Lower leg skin (tissue), 4 donors: ENCODE measurements at regions not wholly inside any gene's neighbourhood (a gene's known extent, or its start where the extent isn't known, plus 50 kb on each side); places are given as distances from the start of the nearest gene placed in this dataset.

Experiments
- DNase-seq, 2 donors: peaks; one replicate each; pipeline ENCODE4 v3.0.0-alpha.2; 2019; ENCODE audit warnings: low spot score in 2 of 2
- H3K4me3 ChIP-seq: fragments of 200-600 bp; sonication (generic); 2 replicates; pipeline ENCODE4 v1.5.1; 2017; ENCODE audit warnings: mild to moderate bottlenecking, low read depth; ENCODE audit not compliant: poor library complexity, severe bottlenecking
- POLR2A ChIP-seq, 2 donors: fragments of 450-650 bp; IDR thresholded peaks; one replicate each; pipeline ENCODE4 v1.6.1; 2016 to 2017; ENCODE audit warnings: antibody characterized with exemption in 2 of 2, mild to moderate bottlenecking in 1 of 2, moderate library complexity in 1 of 2
- WGBS, 2 donors: methylation state at CpG; one replicate each; pipeline ENCODE4 v1.1.5; 2018; 5-methylcytosine and 5-hydroxymethylcytosine counted together
- intact Hi-C: fragments of 100-400 bp; cut with DNase I; formaldehyde crosslinking; loops from one replicate; pipeline ENCODE4 v1.15.0; 2023; ENCODE audit warnings: low total_unique reads
- TF ChIP-seq, protein P1 (sequence below), 3 donors: fragments of 450-650 bp; IDR thresholded peaks; one replicate each; pipeline ENCODE4 v1.5.1; 2016; ENCODE audit warnings: antibody characterized with exemption in 3 of 3, mild to moderate bottlenecking in 3 of 3, moderate library complexity in 2 of 3

DNA sequence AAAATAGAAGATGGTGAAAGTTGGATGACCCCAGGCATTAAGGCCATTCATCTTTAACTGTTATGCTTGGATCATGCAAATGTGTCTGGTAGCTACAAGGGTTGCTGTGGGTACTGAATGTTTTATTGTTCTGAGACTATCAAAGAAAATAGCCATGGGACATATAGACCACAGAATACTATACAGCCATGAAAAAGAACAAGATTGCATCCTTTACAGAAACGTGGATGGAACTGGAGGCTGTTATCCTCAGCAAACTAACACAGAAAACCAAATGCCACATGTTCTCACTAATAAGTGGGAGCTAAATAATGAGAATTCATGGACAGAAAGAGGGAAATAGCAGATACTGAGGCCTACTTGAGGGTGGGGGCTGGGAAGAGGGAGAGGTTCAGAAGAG is 249.0 kb downstream of the LTN1 start:
- no peak overlapping the region for H3K4me3 ChIP-seq
- DNase-seq, result no peak
- WGBS, 2 donors, result 33 to 82% methylated on average over 1 of the region's 1 CpG
- intact Hi-C loops, result loop anchor here (5.0 kb wide), 1 partner anchor 231 kb away; no protein-coding TSS in a partner anchor
- TF ChIP-seq, protein P1, sequence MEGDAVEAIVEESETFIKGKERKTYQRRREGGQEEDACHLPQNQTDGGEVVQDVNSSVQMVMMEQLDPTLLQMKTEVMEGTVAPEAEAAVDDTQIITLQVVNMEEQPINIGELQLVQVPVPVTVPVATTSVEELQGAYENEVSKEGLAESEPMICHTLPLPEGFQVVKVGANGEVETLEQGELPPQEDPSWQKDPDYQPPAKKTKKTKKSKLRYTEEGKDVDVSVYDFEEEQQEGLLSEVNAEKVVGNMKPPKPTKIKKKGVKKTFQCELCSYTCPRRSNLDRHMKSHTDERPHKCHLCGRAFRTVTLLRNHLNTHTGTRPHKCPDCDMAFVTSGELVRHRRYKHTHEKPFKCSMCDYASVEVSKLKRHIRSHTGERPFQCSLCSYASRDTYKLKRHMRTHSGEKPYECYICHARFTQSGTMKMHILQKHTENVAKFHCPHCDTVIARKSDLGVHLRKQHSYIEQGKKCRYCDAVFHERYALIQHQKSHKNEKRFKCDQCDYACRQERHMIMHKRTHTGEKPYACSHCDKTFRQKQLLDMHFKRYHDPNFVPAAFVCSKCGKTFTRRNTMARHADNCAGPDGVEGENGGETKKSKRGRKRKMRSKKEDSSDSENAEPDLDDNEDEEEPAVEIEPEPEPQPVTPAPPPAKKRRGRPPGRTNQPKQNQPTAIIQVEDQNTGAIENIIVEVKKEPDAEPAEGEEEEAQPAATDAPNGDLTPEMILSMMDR (IDR thresholded peaks at IDR 0.05), result no peak
- no peak for TF ChIP-seq POLR2A (IDR thresholded peaks at IDR 0.05)

DNA sequence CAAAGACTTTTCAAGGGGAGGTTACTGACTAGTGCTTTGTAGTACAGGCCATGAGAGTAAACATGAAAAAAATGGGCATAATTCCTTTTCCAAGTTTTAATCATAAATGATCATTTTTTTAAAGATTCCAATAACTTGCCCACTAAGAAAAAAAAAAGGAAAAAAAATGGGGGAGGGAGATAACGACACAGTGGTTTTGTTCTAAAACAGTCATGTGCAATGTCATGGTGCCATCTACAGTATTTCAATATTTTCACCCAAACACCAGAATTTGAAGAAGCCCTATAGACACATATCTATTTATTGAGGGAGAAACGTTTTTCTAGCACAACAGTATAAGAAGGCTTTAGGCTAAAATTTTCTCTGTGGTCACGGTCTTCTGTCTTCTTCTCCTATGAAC is 250.2 kb downstream of the LTN1 start:
- 34 to 37% methylated on average over 3 of the region's 3 CpGs for WGBS, 2 donors
- intact Hi-C loops, result loop anchor here (5.0 kb wide), 1 partner anchor 230 kb away; no protein-coding TSS in a partner anchor
- no peak overlapping the region for H3K4me3 ChIP-seq
- no peak for DNase-seq
- TF ChIP-seq, protein P1 (IDR thresholded peaks at IDR 0.05), result no peak
- no peak for TF ChIP-seq POLR2A (IDR thresholded peaks at IDR 0.05)

DNA sequence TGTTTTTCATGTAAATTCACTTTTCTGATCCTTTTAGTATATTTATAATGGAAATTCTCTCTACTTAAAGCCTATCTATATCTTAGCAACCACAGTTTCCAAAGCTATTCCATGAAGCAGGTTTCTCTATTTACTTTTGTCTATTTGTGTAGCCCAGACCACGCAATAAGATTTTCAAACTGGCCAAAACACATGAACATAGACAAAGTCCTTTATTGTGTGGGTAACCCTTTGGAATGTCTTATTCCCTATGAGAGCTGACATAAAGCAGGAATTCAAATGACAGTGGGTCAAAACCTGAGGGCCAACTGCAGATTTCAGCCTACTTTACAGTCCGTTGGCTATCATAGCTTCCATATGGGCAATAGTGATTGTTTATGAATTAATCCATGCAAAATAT is 252.6 kb downstream of the LTN1 start:
- DNase-seq, result no peak
- no peak overlapping the region for H3K4me3 ChIP-seq
- 95 to 98% methylated on average over 2 of the region's 2 CpGs for WGBS, 2 donors
- TF ChIP-seq, protein P1 (IDR thresholded peaks at IDR 0.05), result no peak
- TF ChIP-seq POLR2A (IDR thresholded peaks at IDR 0.05), result no peak
- intact Hi-C loops, result loop anchor here (5.0 kb wide), 1 partner anchor 228 kb away; no protein-coding TSS in a partner anchor

DNA sequence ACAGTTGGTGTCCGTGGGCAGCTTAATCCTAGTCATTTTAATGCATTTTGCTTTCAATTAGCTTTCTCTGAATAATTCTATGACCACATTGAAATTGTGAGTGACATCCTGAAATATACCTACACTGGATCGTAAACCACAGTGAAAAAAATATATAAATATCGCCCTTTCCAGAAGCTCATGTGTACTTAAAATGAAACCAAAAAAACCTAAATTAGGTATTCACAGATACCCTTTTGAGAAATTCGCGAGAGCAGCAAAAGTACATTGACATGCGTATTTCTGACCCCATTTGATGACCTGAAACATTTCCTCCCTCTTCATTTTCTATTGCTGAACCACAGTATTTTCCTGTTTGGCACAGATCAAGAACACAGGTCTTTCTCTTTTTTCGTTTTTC is 253.8 kb downstream of the LTN1 start:
- no peak for TF ChIP-seq POLR2A (IDR thresholded peaks at IDR 0.05)
- TF ChIP-seq, protein P1 (IDR thresholded peaks at IDR 0.05), result no peak
- intact Hi-C loops, result no loop called here
- WGBS, 2 donors, result 70 to 71% methylated on average over 7 of the region's 7 CpGs
- no peak overlapping the region for H3K4me3 ChIP-seq
- no peak for DNase-seq

DNA sequence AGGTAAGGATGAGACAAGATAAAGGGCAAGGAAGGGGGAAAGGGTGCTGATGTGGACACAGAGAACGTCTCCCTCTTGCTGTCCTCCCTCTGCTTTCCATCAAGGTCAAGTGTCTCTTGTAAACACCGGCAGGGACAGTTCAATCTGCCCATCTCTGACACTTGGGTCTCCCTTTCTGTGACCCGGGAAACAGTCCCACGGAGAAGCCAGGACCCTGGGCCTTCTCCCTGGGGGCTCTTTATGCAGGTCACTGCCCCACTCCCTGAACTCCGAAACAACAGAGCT is 254.3 kb downstream of the LTN1 start:
- no peak overlapping the region for H3K4me3 ChIP-seq
- intact Hi-C loops, result no loop called here
- 66 to 80% methylated on average over 5 of the region's 5 CpGs for WGBS, 2 donors
- DNase-seq, result no peak
- TF ChIP-seq, protein P1 (IDR thresholded peaks at IDR 0.05), result no peak
- TF ChIP-seq POLR2A (IDR thresholded peaks at IDR 0.05), result no peak

DNA sequence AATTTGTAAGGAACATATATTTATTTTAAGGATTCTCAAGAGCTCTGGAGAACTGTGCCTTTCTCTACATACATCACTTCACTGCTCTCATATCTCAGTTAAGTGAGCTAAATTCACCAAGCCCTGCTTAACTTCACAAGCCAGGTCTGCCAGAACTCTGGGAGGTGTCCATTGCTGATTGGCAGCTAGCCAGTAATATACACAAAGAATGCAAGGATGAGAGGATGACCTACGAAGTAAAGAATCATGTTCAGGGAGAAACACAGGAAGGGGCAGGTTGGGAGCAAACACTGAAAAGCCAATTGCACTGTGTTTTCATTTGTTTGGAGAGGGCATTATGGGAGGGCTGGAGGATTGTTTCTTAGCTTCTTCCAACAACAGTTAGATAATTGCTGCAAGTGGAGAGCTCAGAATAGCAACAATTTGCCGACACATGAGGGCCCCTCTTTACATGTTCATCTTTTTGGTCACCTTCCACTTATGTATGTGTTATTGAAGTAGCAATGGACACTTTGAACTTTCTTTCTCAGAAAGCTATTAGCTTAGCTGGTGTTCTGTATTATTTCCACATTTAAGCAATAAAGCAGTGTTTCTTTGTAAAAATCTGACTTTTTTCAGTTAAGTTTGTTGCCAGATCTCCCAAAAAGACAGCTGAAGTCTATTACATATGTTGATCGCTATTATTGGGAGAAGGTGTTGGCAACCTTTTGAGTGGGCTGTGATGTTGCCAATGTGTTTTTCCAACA is 254.8 kb downstream of the LTN1 start:
- 52 to 54% methylated on average over 3 of the region's 3 CpGs for WGBS, 2 donors
- no peak overlapping the region for H3K4me3 ChIP-seq
- no peak for DNase-seq
- TF ChIP-seq, protein P1 (IDR thresholded peaks at IDR 0.05), result no peak
- TF ChIP-seq POLR2A (IDR thresholded peaks at IDR 0.05), result no peak
- intact Hi-C loops, result no loop called here
